SK-N-DZ (cell line): ENCODE measurements at regions not wholly inside any gene's neighbourhood (a gene's known extent, or its start where the extent isn't known, plus 50 kb on each side); places are given as distances from the start of the nearest gene placed in this dataset.
"Not testable (repeated sequence)": the region's sequence is repeated elsewhere in the genome, so short reads cannot be mapped to it uniquely, and the experiment has no call there.

ENCODE experiments used
- DNase-seq: peaks from one replicate; pipeline ENCODE4 v3.0.0-alpha.2; 2015; ENCODE audit warnings: low spot score

- not testable (repeated sequence) for DNase-seq
Measured at GRCh38 chr15:98088307-98088945, 127.9 kb downstream of the ARRDC4 start.

GRCh38 chr15:98089352-98089751 lies 128.8 kb downstream of the ARRDC4 start:
- DNase-seq = not testable (repeated sequence)

- DNase-seq = not testable (repeated sequence)
Measured at GRCh38 chr15:98097986-98098385, 137.5 kb downstream of the ARRDC4 start.

- DNase-seq = not testable (repeated sequence)
Measured at GRCh38 chr15:98100606-98101005, 140.1 kb downstream of the ARRDC4 start.

- DNase-seq = no peak
Measured at GRCh38 chr15:98103570-98103969, 143.1 kb downstream of the ARRDC4 start.

- DNase-seq = not testable (repeated sequence)
Measured at GRCh38 chr15:98104386-98105151, 144.1 kb downstream of the ARRDC4 start.

GRCh38 chr15:98106615-98107194 lies 146.2 kb downstream of the ARRDC4 start:
- not testable (repeated sequence) for DNase-seq

GRCh38 chr15:98111806-98112205 lies 151.3 kb downstream of the ARRDC4 start:
- DNase-seq = no peak

GRCh38 chr15:98113327-98113726 lies 152.8 kb downstream of the ARRDC4 start:
- no peak for DNase-seq

- no peak for DNase-seq
Measured at GRCh38 chr15:98120561-98120960, 160.1 kb downstream of the ARRDC4 start.

GRCh38 chr15:98121536-98121935 lies 161.0 kb downstream of the ARRDC4 start:
- no peak for DNase-seq

- DNase-seq = no peak
Measured at GRCh38 chr15:98121957-98122356, 161.5 kb downstream of the ARRDC4 start.

- no peak for DNase-seq
Measured at GRCh38 chr15:98123297-98123696, 162.8 kb downstream of the ARRDC4 start.

- DNase-seq = no peak
Measured at GRCh38 chr15:98123834-98124233, 163.3 kb downstream of the ARRDC4 start.

- DNase-seq = no peak
Measured at GRCh38 chr15:98124581-98124980, 164.1 kb downstream of the ARRDC4 start.

GRCh38 chr15:98126326-98127085 lies 166.0 kb downstream of the ARRDC4 start:
- no peak for DNase-seq

- no peak for DNase-seq
Measured at GRCh38 chr15:98127586-98127985, 167.1 kb downstream of the ARRDC4 start.

- DNase-seq = no peak
Measured at GRCh38 chr15:98131924-98132323, 171.4 kb downstream of the ARRDC4 start.

- DNase-seq = no peak
Measured at GRCh38 chr15:98134905-98135304, 174.4 kb downstream of the ARRDC4 start.

- DNase-seq = no peak
Measured at GRCh38 chr15:98138910-98139309, 178.4 kb downstream of the ARRDC4 start.

GRCh38 chr15:98139337-98139736 lies 178.8 kb downstream of the ARRDC4 start:
- no peak for DNase-seq

GRCh38 chr15:98142572-98142971 lies 182.1 kb downstream of the ARRDC4 start:
- no peak for DNase-seq
